K562 (cell line): ENCODE measurements at regions not wholly inside any gene's neighbourhood (a gene's known extent, or its start where the extent isn't known, plus 50 kb on each side); places are given as distances from the start of the nearest gene placed in this dataset.

Experiments used
- ATAC-seq: fragments of 200-7000 bp; cut with Tn5 transposase; 3 replicates; pipeline ENCODE4 v1.9.1; 2020; ENCODE audit warnings: moderate library complexity
- BruUV-seq: library from RNA; stranded (reverse); fragments of 400-500 nt; replicated peaks from 2 replicates; lab custom pipeline; 2021; lab: Mats Ljungman, UMichigan
- CTCF ChIA-PET: fragments of 300-600 bp; formaldehyde crosslinking; extraction: SDS; loops from one replicate; lab custom pipeline; 2021; ENCODE audit warnings: low intra/inter-chr PET ratio; lab: Yijun Ruan, JAX
- POLR2A ChIA-PET: fragments of 300-600, 350-650 bp; sonication (Branson Sonifier 250); formaldehyde crosslinking; extraction: SDS; loops from one replicate; lab custom pipeline; 2021; ENCODE audit warnings: antibody characterized with exemption, inconsistent platforms; lab: Yijun Ruan, JAX
- DNase-seq, 4 experiments: peaks; one replicate each; pipeline versions ENCODE4 v3.0.0 to v3.0.0-alpha.2; 2011 to 2018; ENCODE audit warnings: low spot score in 3 of 4, mixed read lengths in 3 of 4; ENCODE audit errors: extremely low read depth in 1 of 4
- FAIRE-seq: peaks from 2 replicates; lab custom pipeline; 2011; peaks lifted over from hg19 to GRCh38; lab: Jason Lieb, UNC
- H2AFZ ChIP-seq: 2 replicates; pipeline ENCODE4 v1.6.0; 2011; ENCODE audit warnings: low read depth, low read length, control low read depth, inconsistent platforms
- H3K27ac ChIP-seq: fragments of 200-600 bp; 3 replicates; pipeline ENCODE4 v1.8.0; 2011; ENCODE audit warnings: low read depth, mild to moderate bottlenecking, control low read depth, inconsistent platforms, low read length, moderate library complexity, mixed read lengths; ENCODE audit errors: extremely low read depth
- H3K27me3 ChIP-seq, 2 experiments: fragments of 300-600 bp in 1 of 2; 2 replicates in 1 of 2; 3 replicates in 1 of 2; pipeline versions ENCODE4 v1.6.0 to v1.8.0; 2011; ENCODE audit warnings: inconsistent platforms in 2 of 2, low read length in 2 of 2, mild to moderate bottlenecking in 1 of 2, mixed read lengths in 1 of 2, moderate library complexity in 1 of 2; ENCODE audit not compliant: control insufficient read depth in 2 of 2, insufficient read depth in 2 of 2
- H3K36me3 ChIP-seq: fragments of 300-600 bp; 3 replicates; pipeline ENCODE4 v1.8.0; 2011; ENCODE audit warnings: mild to moderate bottlenecking, low read length, inconsistent platforms; ENCODE audit not compliant: control insufficient read depth, insufficient read depth
- H3K4me1 ChIP-seq, 2 experiments: fragments of 200-600 bp in 1 of 2; replicated peaks in 1 of 2; 2 replicates in 1 of 2; 3 replicates in 1 of 2; pipeline versions ENCODE4 v1.5.1 to v1.8.0; 2011; ENCODE audit warnings: inconsistent platforms in 2 of 2, low read length in 2 of 2, mild to moderate bottlenecking in 1 of 2, mixed read lengths in 1 of 2, moderate library complexity in 1 of 2; ENCODE audit not compliant: control insufficient read depth in 2 of 2, insufficient read depth in 2 of 2
- H3K4me2 ChIP-seq: 2 replicates; pipeline ENCODE4 v1.6.1; 2011; ENCODE audit warnings: low read length, control low read depth, inconsistent platforms, mixed read lengths; ENCODE audit not compliant: insufficient read depth
- H3K4me3 ChIP-seq: fragments of 200-600 bp; sonication (generic), shearing (Covaris generic); 2 replicates; pipeline ENCODE4 v1.5.1; 2016; ENCODE audit warnings: control low read depth, inconsistent platforms
- H3K79me2 ChIP-seq: fragments of 200-600 bp; 3 replicates; pipeline ENCODE4 v1.8.0; 2011; ENCODE audit warnings: low read length, inconsistent platforms; ENCODE audit not compliant: control insufficient read depth, insufficient read depth
- H3K9ac ChIP-seq, 2 experiments: 2 replicates each; pipeline versions ENCODE4 v1.6.0 to v1.6.1; 2011; ENCODE audit warnings: low read depth in 2 of 2, low read length in 2 of 2, control low read depth in 1 of 2, inconsistent platforms in 1 of 2, mild to moderate bottlenecking in 1 of 2, mixed read lengths in 1 of 2; ENCODE audit not compliant: insufficient read depth in 1 of 2
- H3K9me1 ChIP-seq: one replicate; pipeline ENCODE4 v1.6.0; 2011; ENCODE audit warnings: inconsistent platforms, mild to moderate bottlenecking, low read length, moderate library complexity; ENCODE audit not compliant: control insufficient read depth, insufficient read depth
- H3K9me3 ChIP-seq: replicated peaks from 2 replicates; pipeline ENCODE4 v1.5.1; 2011; ENCODE audit warnings: low read depth, low read length, inconsistent platforms; ENCODE audit not compliant: control insufficient read depth, insufficient read depth
- H4K20me1 ChIP-seq: replicated peaks from 2 replicates; pipeline ENCODE4 v1.6.1; 2011; ENCODE audit warnings: low read length, inconsistent platforms, mixed read lengths; ENCODE audit not compliant: control insufficient read depth, insufficient read depth
- HDGF ChIP-seq: fragments of 450-650 bp; IDR thresholded peaks from 2 replicates; pipeline ENCODE4 v1.6.1; 2016
- HMGN3 ChIP-seq: IDR thresholded peaks from 2 replicates; pipeline ENCODE4 v1.6.1; 2011; ENCODE audit warnings: borderline replicate concordance, low read depth, mild to moderate bottlenecking, mixed read lengths, low read length; ENCODE audit not compliant: insufficient read length; ENCODE audit errors: extremely low read depth
- HNRNPH1 ChIP-seq: fragments of 200-400 bp; formaldehyde crosslinking; optimal IDR thresholded peaks from 2 replicates; pipeline ENCODE3; 2017; ENCODE audit warnings: low read depth, mild to moderate bottlenecking, low read length, moderate library complexity
- JUNB ChIP-seq: fragments of 450-650 bp; formaldehyde crosslinking; conservative IDR thresholded peaks from 2 replicates; pipeline ENCODE4 v1.4.0; 2020; ENCODE audit warnings: mild to moderate bottlenecking
- PHF20 ChIP-seq: fragments of 450-650 bp; IDR thresholded peaks from 2 replicates; pipeline ENCODE4 v1.6.1; 2018; ENCODE audit not compliant: partially characterized antibody
- TAF15 ChIP-seq: fragments of 200-400 bp; formaldehyde crosslinking; IDR thresholded peaks from 2 replicates; pipeline ENCODE4 v1.6.1; 2017; ENCODE audit warnings: mild to moderate bottlenecking, low read depth, low read length, moderate library complexity
- ZFX ChIP-seq: sonication (generic); formaldehyde crosslinking; IDR thresholded peaks from 2 replicates; pipeline ENCODE4 v1.8.0; 2022; ENCODE audit warnings: mild to moderate bottlenecking, missing genetic modification reagents, moderate library complexity
- ZNF12 ChIP-seq: sonication (generic); formaldehyde crosslinking; IDR thresholded peaks from 2 replicates; pipeline ENCODE4 v1.4.0; 2020; ENCODE audit warnings: mild to moderate bottlenecking, missing genetic modification reagents
- WGBS: fragments of 100-300 bp; shearing (Covaris generic); methylation state at CpG from one replicate; pipeline ENCODE4 v1.1.6; 2016; ENCODE audit warnings: low coverage, mixed read lengths; ENCODE audit not compliant: insufficient coverage; ENCODE audit errors: missing lambda C conversion rate; 5-methylcytosine and 5-hydroxymethylcytosine counted together
- in situ Hi-C: fragments of 300-500 bp; cut with MboI; formaldehyde crosslinking; loops from 4 replicates; pipeline ENCODE4 v1.15.0; 2018; ENCODE audit warnings: inconsistent platforms, mixed read lengths
- intact Hi-C: fragments of 100-400 bp; cut with micrococcal nuclease; formaldehyde crosslinking; loops from 2 replicates; pipeline ENCODE4 v1.14.2; 2022
- TF ChIP-seq, protein P1 (sequence below), 2 experiments: fragments of 450-650 bp in 1 of 2; IDR thresholded peaks; 2 replicates each; pipeline ENCODE4 v1.6.1; 2011 to 2017; ENCODE audit warnings: low read depth in 2 of 2, antibody characterized with exemption in 1 of 2, borderline replicate concordance in 1 of 2, low read length in 1 of 2, mild to moderate bottlenecking in 1 of 2, mixed read lengths in 1 of 2; ENCODE audit not compliant: control insufficient read depth in 1 of 2
- TF ChIP-seq, protein P2 (sequence below): fragments of 450-650 bp; formaldehyde crosslinking; IDR thresholded peaks from 2 replicates; pipeline ENCODE4 v1.4.0; 2022; ENCODE audit warnings: mild to moderate bottlenecking, moderate library complexity
- TF ChIP-seq, protein P3 (sequence below): sonication (generic); formaldehyde crosslinking; IDR thresholded peaks from 2 replicates; pipeline ENCODE4 v1.8.0; 2022; ENCODE audit warnings: mild to moderate bottlenecking, missing genetic modification reagents
- TF ChIP-seq, protein P4 (sequence below): fragments of 250-450 bp; sonication (Bioruptor Pico); IDR thresholded peaks from 2 replicates; pipeline ENCODE4 v1.8.0; 2022; ENCODE audit warnings: inconsistent platforms

DNA sequence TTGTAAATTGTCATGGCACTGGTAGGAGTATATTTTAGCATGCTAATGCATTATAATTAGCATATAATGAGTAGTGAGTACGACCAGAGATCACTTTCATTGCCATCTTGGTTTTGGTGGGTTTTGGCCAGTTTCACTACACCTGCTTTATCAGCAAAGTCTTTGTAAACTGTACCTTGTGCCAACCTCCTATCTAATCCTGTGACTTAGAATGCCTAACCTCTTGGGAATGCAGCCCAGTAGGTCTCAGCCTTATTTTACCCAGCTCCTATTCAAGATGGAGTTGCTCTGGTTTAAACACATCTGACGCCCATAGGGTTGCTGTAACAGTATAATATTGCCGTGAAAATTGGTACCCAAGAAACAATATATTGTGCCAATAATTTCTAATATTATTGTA, 159.4 kb downstream of the MAGEB5 start:
- H3K27ac ChIP-seq = no peak overlapping the region
- POLR2A ChIA-PET = no interaction called here
- H2AFZ ChIP-seq = no peak overlapping the region
- TF ChIP-seq ZFX (CRISPR knock-in tag) (no peak), JUNB (CRISPR knock-in tag) (no peak), TAF15 (no peak), HNRNPH1 (no peak), HMGN3 (no peak), HDGF (no peak), PHF20 (no peak), ZNF12 (CRISPR knock-in tag) (no peak)
- TF ChIP-seq, protein P1, sequence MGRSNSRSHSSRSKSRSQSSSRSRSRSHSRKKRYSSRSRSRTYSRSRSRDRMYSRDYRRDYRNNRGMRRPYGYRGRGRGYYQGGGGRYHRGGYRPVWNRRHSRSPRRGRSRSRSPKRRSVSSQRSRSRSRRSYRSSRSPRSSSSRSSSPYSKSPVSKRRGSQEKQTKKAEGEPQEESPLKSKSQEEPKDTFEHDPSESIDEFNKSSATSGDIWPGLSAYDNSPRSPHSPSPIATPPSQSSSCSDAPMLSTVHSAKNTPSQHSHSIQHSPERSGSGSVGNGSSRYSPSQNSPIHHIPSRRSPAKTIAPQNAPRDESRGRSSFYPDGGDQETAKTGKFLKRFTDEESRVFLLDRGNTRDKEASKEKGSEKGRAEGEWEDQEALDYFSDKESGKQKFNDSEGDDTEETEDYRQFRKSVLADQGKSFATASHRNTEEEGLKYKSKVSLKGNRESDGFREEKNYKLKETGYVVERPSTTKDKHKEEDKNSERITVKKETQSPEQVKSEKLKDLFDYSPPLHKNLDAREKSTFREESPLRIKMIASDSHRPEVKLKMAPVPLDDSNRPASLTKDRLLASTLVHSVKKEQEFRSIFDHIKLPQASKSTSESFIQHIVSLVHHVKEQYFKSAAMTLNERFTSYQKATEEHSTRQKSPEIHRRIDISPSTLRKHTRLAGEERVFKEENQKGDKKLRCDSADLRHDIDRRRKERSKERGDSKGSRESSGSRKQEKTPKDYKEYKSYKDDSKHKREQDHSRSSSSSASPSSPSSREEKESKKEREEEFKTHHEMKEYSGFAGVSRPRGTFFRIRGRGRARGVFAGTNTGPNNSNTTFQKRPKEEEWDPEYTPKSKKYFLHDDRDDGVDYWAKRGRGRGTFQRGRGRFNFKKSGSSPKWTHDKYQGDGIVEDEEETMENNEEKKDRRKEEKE (IDR thresholded peaks at IDR 0.05; ENCODE audit: borderline replicate concordance in 1 of 2, control insufficient read depth in 1 of 2, low read depth in 2 of 2, low read length in 1 of 2) = no peak
- TF ChIP-seq, protein P2, sequence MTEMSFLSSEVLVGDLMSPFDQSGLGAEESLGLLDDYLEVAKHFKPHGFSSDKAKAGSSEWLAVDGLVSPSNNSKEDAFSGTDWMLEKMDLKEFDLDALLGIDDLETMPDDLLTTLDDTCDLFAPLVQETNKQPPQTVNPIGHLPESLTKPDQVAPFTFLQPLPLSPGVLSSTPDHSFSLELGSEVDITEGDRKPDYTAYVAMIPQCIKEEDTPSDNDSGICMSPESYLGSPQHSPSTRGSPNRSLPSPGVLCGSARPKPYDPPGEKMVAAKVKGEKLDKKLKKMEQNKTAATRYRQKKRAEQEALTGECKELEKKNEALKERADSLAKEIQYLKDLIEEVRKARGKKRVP (CRISPR knock-in tag) = no peak
- TF ChIP-seq, protein P3, sequence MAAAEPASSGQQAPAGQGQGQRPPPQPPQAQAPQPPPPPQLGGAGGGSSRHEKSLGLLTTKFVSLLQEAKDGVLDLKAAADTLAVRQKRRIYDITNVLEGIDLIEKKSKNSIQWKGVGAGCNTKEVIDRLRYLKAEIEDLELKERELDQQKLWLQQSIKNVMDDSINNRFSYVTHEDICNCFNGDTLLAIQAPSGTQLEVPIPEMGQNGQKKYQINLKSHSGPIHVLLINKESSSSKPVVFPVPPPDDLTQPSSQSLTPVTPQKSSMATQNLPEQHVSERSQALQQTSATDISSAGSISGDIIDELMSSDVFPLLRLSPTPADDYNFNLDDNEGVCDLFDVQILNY (CRISPR knock-in tag) = no peak
- TF ChIP-seq, protein P4, sequence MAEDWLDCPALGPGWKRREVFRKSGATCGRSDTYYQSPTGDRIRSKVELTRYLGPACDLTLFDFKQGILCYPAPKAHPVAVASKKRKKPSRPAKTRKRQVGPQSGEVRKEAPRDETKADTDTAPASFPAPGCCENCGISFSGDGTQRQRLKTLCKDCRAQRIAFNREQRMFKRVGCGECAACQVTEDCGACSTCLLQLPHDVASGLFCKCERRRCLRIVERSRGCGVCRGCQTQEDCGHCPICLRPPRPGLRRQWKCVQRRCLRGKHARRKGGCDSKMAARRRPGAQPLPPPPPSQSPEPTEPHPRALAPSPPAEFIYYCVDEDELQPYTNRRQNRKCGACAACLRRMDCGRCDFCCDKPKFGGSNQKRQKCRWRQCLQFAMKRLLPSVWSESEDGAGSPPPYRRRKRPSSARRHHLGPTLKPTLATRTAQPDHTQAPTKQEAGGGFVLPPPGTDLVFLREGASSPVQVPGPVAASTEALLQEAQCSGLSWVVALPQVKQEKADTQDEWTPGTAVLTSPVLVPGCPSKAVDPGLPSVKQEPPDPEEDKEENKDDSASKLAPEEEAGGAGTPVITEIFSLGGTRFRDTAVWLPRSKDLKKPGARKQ = no peak
- TF ChIP-seq, all 486 proteins: peak for 0
- intact Hi-C loops = no loop called here
- FAIRE-seq (no peak), ATAC-seq (no peak), DNase-seq (no peak)
- Histone ChIP-seq H3K4me1 (no peaks in the 10 kb centered on the region), H3K9me1 (no peaks in the 10 kb centered on the region), H3K9ac (no peak overlapping the region), H3K4me3 (no peak overlapping the region), H4K20me1 (no peaks in the 10 kb centered on the region), H3K79me2 (no peaks in the 10 kb centered on the region), H3K4me2 (no peak overlapping the region), H3K9me3 (no peaks in the 10 kb centered on the region), H3K27me3 (no peaks in the 10 kb centered on the region), H3K36me3 (no peaks in the 10 kb centered on the region)
- BruUV-seq = no TSS peak
- in situ Hi-C loops = no loop called here
- CTCF ChIA-PET = no interaction called here
- 0% methylated on average over 3 of the region's 3 CpGs for WGBS
